ENCODE measurements at regions not wholly inside any gene's neighbourhood (a gene's known extent, or its start where the extent isn't known, plus 50 kb on each side); places are given as distances from the start of the nearest gene placed in this dataset.

- DNase-seq (ENCODE audit: low read depth), result no peak
Observed at GRCh38 chr5:165196961-165197360, 1691.5 kb downstream of the MAT2B start.

GRCh38 chr5:165201369-165201768 lies 1696.0 kb downstream of the MAT2B start:
- no peak for DNase-seq (ENCODE audit: low read depth)

- DNase-seq (ENCODE audit: low read depth), result no peak
Observed at GRCh38 chr5:165201771-165202518, 1696.5 kb downstream of the MAT2B start.

GRCh38 chr5:165202519-165202910 lies 1697.1 kb downstream of the MAT2B start:
- DNase-seq (ENCODE audit: low read depth), result no peak

- DNase-seq (ENCODE audit: low read depth), result no peak
Observed at GRCh38 chr5:165209101-165209727, 1703.8 kb downstream of the MAT2B start.

GRCh38 chr5:165224366-165225045 lies 1719.1 kb downstream of the MAT2B start:
- no peak for DNase-seq (ENCODE audit: low read depth)

GRCh38 chr5:165227515-165227914 lies 1722.1 kb downstream of the MAT2B start:
- DNase-seq (ENCODE audit: low read depth), result no peak

- DNase-seq (ENCODE audit: low read depth), result no peak
Observed at GRCh38 chr5:165228184-165228583, 1722.8 kb downstream of the MAT2B start.

GRCh38 chr5:165231821-165232508 lies 1726.5 kb downstream of the MAT2B start:
- DNase-seq (ENCODE audit: low read depth), result no peak

GRCh38 chr5:165232509-165233028 lies 1727.2 kb downstream of the MAT2B start:
- no peak for DNase-seq (ENCODE audit: low read depth)

GRCh38 chr5:165241811-165242210 lies 1736.4 kb downstream of the MAT2B start:
- no peak for DNase-seq (ENCODE audit: low read depth)

GRCh38 chr5:165242646-165243045 lies 1737.2 kb downstream of the MAT2B start:
- no peak for DNase-seq (ENCODE audit: low read depth)

- no peak for DNase-seq (ENCODE audit: low read depth)
Observed at GRCh38 chr5:165244407-165244806, 1739.0 kb downstream of the MAT2B start.

GRCh38 chr5:165258197-165258771 lies 1752.9 kb downstream of the MAT2B start:
- no peak for DNase-seq (ENCODE audit: low read depth)

GRCh38 chr5:165260426-165260825 lies 1755.0 kb downstream of the MAT2B start:
- no peak for DNase-seq (ENCODE audit: low read depth)

GRCh38 chr5:165263536-165263935 lies 1758.1 kb downstream of the MAT2B start:
- DNase-seq (ENCODE audit: low read depth), result no peak

- no peak for DNase-seq (ENCODE audit: low read depth)
Observed at GRCh38 chr5:165266939-165267338, 1761.5 kb downstream of the MAT2B start.

GRCh38 chr5:165272436-165272835 lies 1767.0 kb downstream of the MAT2B start:
- DNase-seq (ENCODE audit: low read depth), result no peak

GRCh38 chr5:165277661-165278060 lies 1772.2 kb downstream of the MAT2B start:
- no peak for DNase-seq (ENCODE audit: low read depth)

- no peak for DNase-seq (ENCODE audit: low read depth)
Observed at GRCh38 chr5:165282491-165282890, 1777.1 kb downstream of the MAT2B start.

- DNase-seq (ENCODE audit: low read depth), result no peak
Observed at GRCh38 chr5:165286692-165287091, 1781.3 kb downstream of the MAT2B start.

- DNase-seq (ENCODE audit: low read depth), result no peak
Observed at GRCh38 chr5:165290535-165290934, 1785.1 kb downstream of the MAT2B start.
